ENCODE measurements at regions not wholly inside any gene's neighbourhood (a gene's known extent, or its start where the extent isn't known, plus 50 kb on each side); places are given as distances from the start of the nearest gene placed in this dataset.

DNA sequence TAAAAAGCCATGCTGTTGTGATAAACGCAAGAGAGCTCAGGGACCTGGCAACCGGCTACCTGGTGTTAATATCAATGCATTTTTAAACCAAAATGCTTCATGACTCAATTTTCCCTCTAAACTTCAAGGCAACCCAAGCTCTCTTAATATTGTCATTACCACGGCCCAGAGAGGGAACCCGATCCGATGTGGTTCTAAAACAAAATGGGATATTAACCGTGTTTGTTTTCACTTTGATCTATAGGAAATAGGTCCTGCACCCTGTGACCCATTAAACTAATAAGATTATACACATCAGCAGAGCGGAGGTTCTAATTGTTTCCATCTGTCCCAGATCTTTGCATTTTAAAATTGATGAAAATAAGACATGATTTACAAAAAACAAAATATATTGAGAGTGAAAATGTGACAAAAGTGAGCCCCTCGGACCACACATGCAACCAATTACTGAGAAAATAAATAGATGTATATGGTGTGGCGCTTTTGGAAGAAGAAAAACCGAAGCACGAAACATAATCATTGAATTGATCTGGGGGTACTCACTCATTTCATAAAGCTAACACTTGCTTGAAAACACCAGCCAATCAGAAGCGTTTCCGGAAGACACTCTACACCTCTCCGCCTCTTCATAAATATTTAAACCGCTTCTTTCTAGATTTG lies 290.3 kb upstream of the NFE2L3 start:
- H3K4me3 ChIP-seq: no peak overlapping the region
- intact Hi-C loops (cut with DNase I): no loop called here
- ATAC-seq (no peak), DNase-seq (no peak)
- no peak overlapping the region for H3K27ac ChIP-seq
- no peaks in the 10 kb centered on the region for H3K9me3 ChIP-seq
- TF ChIP-seq, protein P1, sequence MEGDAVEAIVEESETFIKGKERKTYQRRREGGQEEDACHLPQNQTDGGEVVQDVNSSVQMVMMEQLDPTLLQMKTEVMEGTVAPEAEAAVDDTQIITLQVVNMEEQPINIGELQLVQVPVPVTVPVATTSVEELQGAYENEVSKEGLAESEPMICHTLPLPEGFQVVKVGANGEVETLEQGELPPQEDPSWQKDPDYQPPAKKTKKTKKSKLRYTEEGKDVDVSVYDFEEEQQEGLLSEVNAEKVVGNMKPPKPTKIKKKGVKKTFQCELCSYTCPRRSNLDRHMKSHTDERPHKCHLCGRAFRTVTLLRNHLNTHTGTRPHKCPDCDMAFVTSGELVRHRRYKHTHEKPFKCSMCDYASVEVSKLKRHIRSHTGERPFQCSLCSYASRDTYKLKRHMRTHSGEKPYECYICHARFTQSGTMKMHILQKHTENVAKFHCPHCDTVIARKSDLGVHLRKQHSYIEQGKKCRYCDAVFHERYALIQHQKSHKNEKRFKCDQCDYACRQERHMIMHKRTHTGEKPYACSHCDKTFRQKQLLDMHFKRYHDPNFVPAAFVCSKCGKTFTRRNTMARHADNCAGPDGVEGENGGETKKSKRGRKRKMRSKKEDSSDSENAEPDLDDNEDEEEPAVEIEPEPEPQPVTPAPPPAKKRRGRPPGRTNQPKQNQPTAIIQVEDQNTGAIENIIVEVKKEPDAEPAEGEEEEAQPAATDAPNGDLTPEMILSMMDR (IDR thresholded peaks at IDR 0.05): no peak
- peaks cover 9% of the 10 kb centered on the region for H3K4me1 ChIP-seq
- H3K27me3 ChIP-seq (ENCODE audit: low read depth): peaks cover 98% of the 10 kb centered on the region
- no peaks in the 10 kb centered on the region for H3K36me3 ChIP-seq

DNA sequence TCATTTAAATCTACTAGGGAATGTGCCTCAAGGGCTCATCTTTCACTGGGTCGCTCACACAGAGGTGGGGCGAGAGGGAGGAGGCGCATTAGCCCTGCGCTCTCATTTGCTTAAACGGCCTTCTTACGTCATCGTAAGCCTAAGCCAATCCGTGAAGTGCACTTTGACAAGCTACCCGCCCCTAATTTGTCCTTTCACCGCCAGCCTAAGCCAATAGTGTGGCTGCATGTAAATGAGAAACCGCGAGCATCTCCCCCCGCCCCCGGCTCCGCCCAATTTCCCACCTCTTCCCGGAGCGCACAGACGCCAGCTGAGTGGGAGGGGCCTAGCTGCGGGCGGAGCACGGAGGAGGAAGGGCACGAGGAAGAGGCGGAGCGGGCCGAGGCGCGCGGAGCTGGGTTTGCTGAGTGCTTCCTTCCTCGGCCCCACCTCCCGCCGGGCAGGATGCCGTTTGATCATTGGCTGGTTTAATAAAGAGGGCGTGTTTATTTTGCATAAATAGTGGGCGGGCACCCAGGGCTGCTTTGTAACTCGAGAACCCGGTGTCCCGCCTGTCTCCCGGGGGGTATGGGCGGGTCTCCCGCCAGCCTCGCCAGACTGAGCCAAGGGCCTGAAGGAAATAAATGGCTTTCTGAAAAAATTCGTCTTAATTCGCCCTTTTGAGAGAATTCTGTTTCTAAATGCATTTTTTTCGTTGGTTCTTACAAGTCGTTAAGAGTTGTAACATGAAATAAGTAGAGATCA lies 289.6 kb upstream of the NFE2L3 start:
- peak overlapping the region; percentile 29 for H3K4me3 ChIP-seq
- H3K4me1 ChIP-seq: peaks cover 9% of the 10 kb centered on the region
- no peak overlapping the region for H3K27ac ChIP-seq
- DNase-seq (peak; percentile 90), ATAC-seq (peak; percentile 89 to 95)
- H3K36me3 ChIP-seq: no peaks in the 10 kb centered on the region
- intact Hi-C loops (cut with DNase I): no loop called here
- TF ChIP-seq, protein P1 (IDR thresholded peaks at IDR 0.05): no peak
- peaks cover 100% of the 10 kb centered on the region for H3K27me3 ChIP-seq (ENCODE audit: low read depth)
- no peaks in the 10 kb centered on the region for H3K9me3 ChIP-seq

DNA sequence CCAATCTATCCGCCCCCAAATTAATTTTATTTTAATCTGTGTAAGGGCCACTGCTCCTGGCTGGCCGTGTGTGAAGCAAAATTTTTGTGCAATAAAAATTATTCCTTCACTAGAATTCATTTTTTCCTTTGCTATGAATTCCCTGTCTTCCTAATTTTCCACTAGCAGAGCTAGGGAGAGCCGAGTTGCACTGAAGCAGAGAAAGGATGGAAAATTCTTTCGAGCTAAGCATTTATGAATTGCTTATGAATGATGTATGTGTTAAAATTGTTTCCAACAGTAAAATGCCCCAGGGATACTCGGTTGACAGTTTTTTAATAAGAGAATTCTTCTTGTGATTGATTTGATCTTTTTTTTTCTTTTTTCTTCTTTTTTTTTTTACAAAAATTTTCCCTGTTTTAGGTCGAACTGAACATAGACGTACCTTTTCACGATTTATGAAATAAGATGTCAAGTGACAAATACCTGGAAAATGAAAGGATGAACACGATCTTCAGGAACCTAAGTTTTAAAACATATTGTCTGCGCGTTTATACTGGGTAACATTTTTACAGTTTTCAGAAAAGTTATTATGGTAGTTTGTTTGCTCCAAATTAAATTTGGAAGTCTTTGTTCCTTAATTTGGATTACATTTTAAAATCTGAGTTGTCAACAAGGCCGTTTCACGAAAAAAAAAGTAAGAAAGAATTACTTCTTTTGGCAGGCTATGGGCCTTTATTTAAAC lies 288.8 kb upstream of the NFE2L3 start:
- Histone ChIP-seq H3K9me3 (no peaks in the 10 kb centered on the region), H3K27ac (no peak overlapping the region), H3K27me3 (ENCODE audit: low read depth) (peaks cover 100% of the 10 kb centered on the region), H3K4me3 (peak overlapping the region; percentile 29), H3K4me1 (peaks cover 9% of the 10 kb centered on the region), H3K36me3 (no peaks in the 10 kb centered on the region)
- no peak for DNase-seq
- no peak for ATAC-seq
- intact Hi-C loops (cut with DNase I): no loop called here
- TF ChIP-seq, protein P1 (IDR thresholded peaks at IDR 0.05): no peak

DNA sequence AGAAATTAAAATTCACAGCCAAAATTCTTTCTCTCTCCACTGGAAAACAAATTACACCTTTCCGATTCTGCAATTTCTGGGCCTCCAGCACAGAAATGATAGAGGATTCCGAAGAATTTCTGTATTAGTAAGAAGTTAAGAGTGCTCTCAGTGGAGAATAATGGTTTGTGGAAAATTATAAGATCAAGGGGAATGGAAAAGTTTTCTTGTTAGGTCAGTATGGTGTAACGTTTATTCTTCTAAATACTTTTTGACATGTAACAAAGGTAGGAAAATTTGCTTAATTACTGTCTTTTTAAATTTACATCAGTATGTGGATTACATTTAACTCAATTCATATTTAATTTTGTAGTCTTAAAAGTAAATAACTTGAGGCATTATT lies 288.3 kb upstream of the NFE2L3 start:
- ATAC-seq (no peak), DNase-seq (no peak)
- peaks cover 9% of the 10 kb centered on the region for H3K4me1 ChIP-seq
- H3K27ac ChIP-seq: no peak overlapping the region
- intact Hi-C loops (cut with DNase I): no loop called here
- TF ChIP-seq, protein P1 (IDR thresholded peaks at IDR 0.05): no peak
- H3K9me3 ChIP-seq: no peaks in the 10 kb centered on the region
- no peaks in the 10 kb centered on the region for H3K36me3 ChIP-seq
- H3K27me3 ChIP-seq (ENCODE audit: low read depth): peaks cover 100% of the 10 kb centered on the region
- H3K4me3 ChIP-seq: no peak overlapping the region

DNA sequence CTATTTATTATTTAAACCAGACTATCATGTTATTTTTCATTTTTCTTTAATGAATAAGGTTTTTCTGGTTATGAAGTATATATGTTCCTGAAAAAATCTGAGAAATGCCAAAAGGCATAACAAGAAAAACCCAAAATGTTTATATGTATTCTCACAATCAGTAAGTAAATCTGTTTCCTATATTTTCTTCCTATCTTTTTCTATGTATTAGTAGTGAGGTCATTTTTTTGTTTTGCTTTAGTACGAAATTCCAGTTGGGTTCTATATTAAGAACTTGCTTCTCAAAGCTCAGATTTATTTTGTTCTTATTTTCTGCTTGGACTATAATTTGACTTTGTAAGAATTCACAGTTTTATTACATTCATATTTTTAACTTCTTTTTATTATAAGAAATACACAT lies 287.5 kb upstream of the NFE2L3 start:
- intact Hi-C loops (cut with DNase I): no loop called here
- no peak for ATAC-seq

More for the DNA sequence above, 287.5 kb upstream of the NFE2L3 start:
- H3K4me3 ChIP-seq: no peak overlapping the region
- DNase-seq: no peak
- peaks cover 9% of the 10 kb centered on the region for H3K4me1 ChIP-seq
- H3K9me3 ChIP-seq: no peaks in the 10 kb centered on the region
- H3K27me3 ChIP-seq (ENCODE audit: low read depth): peaks cover 100% of the 10 kb centered on the region
- H3K27ac ChIP-seq: no peak overlapping the region
- TF ChIP-seq, protein P1 (IDR thresholded peaks at IDR 0.05): no peak
- no peaks in the 10 kb centered on the region for H3K36me3 ChIP-seq

All from lower lobe of right lung (tissue), 2 donors.